ENCODE measurements at regions not wholly inside any gene's neighbourhood (a gene's known extent, or its start where the extent isn't known, plus 50 kb on each side); places are given as distances from the start of the nearest gene placed in this dataset.
"Not testable (repeated sequence)": the region's sequence is repeated elsewhere in the genome, so short reads cannot be mapped to it uniquely, and the experiment has no call there.

- H3K4me3 ChIP-seq (ENCODE audit: low read length in 2 of 2) = no peak overlapping the region
- H2AK5ac ChIP-seq (ENCODE audit: low read depth, low read length) = no peak overlapping the region
- no peak overlapping the region for H3K9ac ChIP-seq (ENCODE audit: low read depth, low read length, poor library complexity)
- no peak overlapping the region for H2BK12ac ChIP-seq (ENCODE audit: low read length)
- H3K23ac ChIP-seq (ENCODE audit: low read depth, low read length, poor library complexity) = no peak overlapping the region
- H3K4me1 ChIP-seq (ENCODE audit: control insufficient read depth in 2 of 2, insufficient read depth in 1 of 2, low read depth in 1 of 2, low read length in 2 of 2) = peaks cover 0 to 2% of the 10 kb centered on the region in 2 donors
- H4K91ac ChIP-seq (ENCODE audit: low read depth, low read length, poor library complexity) = no peak overlapping the region
- no peaks in the 10 kb centered on the region for H3K27me3 ChIP-seq (ENCODE audit: control insufficient read depth in 3 of 3, insufficient read depth in 3 of 3, low read depth in 1 of 3, low read length in 3 of 3)
- no peak overlapping the region for H2BK15ac ChIP-seq (ENCODE audit: low read length)
- no peak overlapping the region for H4K8ac ChIP-seq (ENCODE audit: low read depth, low read length)
- H3K9me3 ChIP-seq (replicated peaks in 1 of 2; ENCODE audit: control insufficient read depth in 2 of 2, insufficient read depth in 1 of 2, low read depth in 1 of 2, low read length in 2 of 2) = no peaks in the 10 kb centered on the region
- H3K27ac ChIP-seq (replicated peaks; ENCODE audit: low read length) = no peak overlapping the region
- no peak overlapping the region for H3K4me2 ChIP-seq (ENCODE audit: insufficient read depth, low read length, poor library complexity, severe bottlenecking)
- H3K4ac ChIP-seq (ENCODE audit: low read length) = no peak overlapping the region
- H3K18ac ChIP-seq (ENCODE audit: low read length) = no peak overlapping the region
- H3K79me1 ChIP-seq (ENCODE audit: low read depth, low read length) = no peaks in the 10 kb centered on the region
- no CpG with 5 or more reads among the region's 7 CpGs for WGBS, 2 donors (ENCODE audit: extremely low coverage in 2 of 2, insufficient read length in 2 of 2, insufficient replicate concordance in 1 of 2)
- H2BK120ac ChIP-seq (ENCODE audit: low read depth, low read length) = no peak overlapping the region
- no peak overlapping the region for H3K14ac ChIP-seq (ENCODE audit: low read length)
- H2AFZ ChIP-seq (ENCODE audit: low read length) = no peak overlapping the region
- DNase-seq (ENCODE audit: low spot score) = no peak
- no peak overlapping the region for H2BK5ac ChIP-seq (ENCODE audit: low read length)
- H3K36me3 ChIP-seq (replicated peaks in 1 of 2; ENCODE audit: control insufficient read depth in 2 of 2, insufficient read depth in 2 of 2, low read length in 2 of 2) = no peaks in the 10 kb centered on the region
Measured at GRCh38 chr6:166704171-166704570, 77.1 kb upstream of the RPS6KA2 start.

GRCh38 chr6:166703149-166703710 lies 76.2 kb upstream of the RPS6KA2 start:
- no peak overlapping the region for H3K23ac ChIP-seq (ENCODE audit: low read depth, low read length, poor library complexity)
- H2BK120ac ChIP-seq (ENCODE audit: low read depth, low read length) = no peak overlapping the region
- H2BK12ac ChIP-seq (ENCODE audit: low read length) = no peak overlapping the region
- peaks cover 2% of the 10 kb centered on the region in 2 donors for H3K4me1 ChIP-seq (ENCODE audit: control insufficient read depth in 2 of 2, insufficient read depth in 1 of 2, low read depth in 1 of 2, low read length in 2 of 2)
- no peak overlapping the region for H3K4ac ChIP-seq (ENCODE audit: low read length)
- H3K9me3 ChIP-seq (replicated peaks in 1 of 2; ENCODE audit: control insufficient read depth in 2 of 2, insufficient read depth in 1 of 2, low read depth in 1 of 2, low read length in 2 of 2) = no peaks in the 10 kb centered on the region
- H3K9ac ChIP-seq (ENCODE audit: low read depth, low read length, poor library complexity) = no peak overlapping the region
- H2BK5ac ChIP-seq (ENCODE audit: low read length) = no peak overlapping the region
- no CpG with 5 or more reads among the region's 8 CpGs for WGBS, 2 donors (ENCODE audit: extremely low coverage in 2 of 2, insufficient read length in 2 of 2, insufficient replicate concordance in 1 of 2)
- no peak overlapping the region for H3K27ac ChIP-seq (replicated peaks; ENCODE audit: low read length)
- no peak overlapping the region for H3K14ac ChIP-seq (ENCODE audit: low read length)
- H3K18ac ChIP-seq (ENCODE audit: low read length) = no peak overlapping the region
- no peak overlapping the region for H2AFZ ChIP-seq (ENCODE audit: low read length)
- H2BK15ac ChIP-seq (ENCODE audit: low read length) = no peak overlapping the region
- H2AK5ac ChIP-seq (ENCODE audit: low read depth, low read length) = no peak overlapping the region
- no peaks in the 10 kb centered on the region for H3K79me1 ChIP-seq (ENCODE audit: low read depth, low read length)
- H4K91ac ChIP-seq (ENCODE audit: low read depth, low read length, poor library complexity) = no peak overlapping the region
- H3K27me3 ChIP-seq (ENCODE audit: control insufficient read depth in 3 of 3, insufficient read depth in 3 of 3, low read depth in 1 of 3, low read length in 3 of 3) = no peaks in the 10 kb centered on the region
- no peak overlapping the region for H3K4me2 ChIP-seq (ENCODE audit: insufficient read depth, low read length, poor library complexity, severe bottlenecking)
- no peak overlapping the region for H4K8ac ChIP-seq (ENCODE audit: low read depth, low read length)
- no peaks in the 10 kb centered on the region for H3K36me3 ChIP-seq (replicated peaks in 1 of 2; ENCODE audit: control insufficient read depth in 2 of 2, insufficient read depth in 2 of 2, low read length in 2 of 2)
- H3K4me3 ChIP-seq (ENCODE audit: low read length in 2 of 2) = no peak overlapping the region
- DNase-seq (ENCODE audit: low spot score) = no peak

- not testable (repeated sequence) for H2BK12ac ChIP-seq (ENCODE audit: low read length); H3K4me1 ChIP-seq (ENCODE audit: control insufficient read depth in 2 of 2, insufficient read depth in 1 of 2, low read depth in 1 of 2, low read length in 2 of 2); H3K79me1 ChIP-seq (ENCODE audit: low read depth, low read length); H3K18ac ChIP-seq (ENCODE audit: low read length); H3K9me3 ChIP-seq (replicated peaks in 1 of 2; ENCODE audit: control insufficient read depth in 2 of 2, insufficient read depth in 1 of 2, low read depth in 1 of 2, low read length in 2 of 2); H3K4ac ChIP-seq (ENCODE audit: low read length); H2BK15ac ChIP-seq (ENCODE audit: low read length); H2BK120ac ChIP-seq (ENCODE audit: low read depth, low read length); H3K27me3 ChIP-seq (ENCODE audit: control insufficient read depth in 3 of 3, insufficient read depth in 3 of 3, low read depth in 1 of 3, low read length in 3 of 3); H3K9ac ChIP-seq (ENCODE audit: low read depth, low read length, poor library complexity); H2AFZ ChIP-seq (ENCODE audit: low read length); H3K27ac ChIP-seq (replicated peaks; ENCODE audit: low read length); H3K4me3 ChIP-seq (ENCODE audit: low read length in 2 of 2); H4K8ac ChIP-seq (ENCODE audit: low read depth, low read length); DNase-seq (ENCODE audit: low spot score); H2BK5ac ChIP-seq (ENCODE audit: low read length); H2AK5ac ChIP-seq (ENCODE audit: low read depth, low read length); H3K36me3 ChIP-seq (replicated peaks in 1 of 2; ENCODE audit: control insufficient read depth in 2 of 2, insufficient read depth in 2 of 2, low read length in 2 of 2); H3K23ac ChIP-seq (ENCODE audit: low read depth, low read length, poor library complexity); H4K91ac ChIP-seq (ENCODE audit: low read depth, low read length, poor library complexity); H3K14ac ChIP-seq (ENCODE audit: low read length); H3K4me2 ChIP-seq (ENCODE audit: insufficient read depth, low read length, poor library complexity, severe bottlenecking)
- no CpG with 5 or more reads among the region's 8 CpGs for WGBS, 2 donors (ENCODE audit: extremely low coverage in 2 of 2, insufficient read length in 2 of 2, insufficient replicate concordance in 1 of 2)
Measured at GRCh38 chr6:166701424-166701823, 74.4 kb upstream of the RPS6KA2 start.

GRCh38 chr6:166700871-166701270 lies 73.8 kb upstream of the RPS6KA2 start:
- H2BK5ac ChIP-seq (ENCODE audit: low read length); H3K4me3 ChIP-seq (ENCODE audit: low read length in 2 of 2); H3K4me1 ChIP-seq (ENCODE audit: control insufficient read depth in 2 of 2, insufficient read depth in 1 of 2, low read depth in 1 of 2, low read length in 2 of 2); H2AK5ac ChIP-seq (ENCODE audit: low read depth, low read length); H3K4me2 ChIP-seq (ENCODE audit: insufficient read depth, low read length, poor library complexity, severe bottlenecking); H3K18ac ChIP-seq (ENCODE audit: low read length); H4K8ac ChIP-seq (ENCODE audit: low read depth, low read length); DNase-seq (ENCODE audit: low spot score); H3K9me3 ChIP-seq (replicated peaks in 1 of 2; ENCODE audit: control insufficient read depth in 2 of 2, insufficient read depth in 1 of 2, low read depth in 1 of 2, low read length in 2 of 2); H3K4ac ChIP-seq (ENCODE audit: low read length); H2BK120ac ChIP-seq (ENCODE audit: low read depth, low read length); H2BK12ac ChIP-seq (ENCODE audit: low read length); H2AFZ ChIP-seq (ENCODE audit: low read length); H2BK15ac ChIP-seq (ENCODE audit: low read length); H3K14ac ChIP-seq (ENCODE audit: low read length); H3K36me3 ChIP-seq (replicated peaks in 1 of 2; ENCODE audit: control insufficient read depth in 2 of 2, insufficient read depth in 2 of 2, low read length in 2 of 2); H4K91ac ChIP-seq (ENCODE audit: low read depth, low read length, poor library complexity); H3K79me1 ChIP-seq (ENCODE audit: low read depth, low read length); H3K23ac ChIP-seq (ENCODE audit: low read depth, low read length, poor library complexity); H3K27ac ChIP-seq (replicated peaks; ENCODE audit: low read length); H3K27me3 ChIP-seq (ENCODE audit: control insufficient read depth in 3 of 3, insufficient read depth in 3 of 3, low read depth in 1 of 3, low read length in 3 of 3); H3K9ac ChIP-seq (ENCODE audit: low read depth, low read length, poor library complexity): not testable (repeated sequence)
- WGBS, 2 donors (ENCODE audit: extremely low coverage in 2 of 2, insufficient read length in 2 of 2, insufficient replicate concordance in 1 of 2) = no CpG with 5 or more reads among the region's 3 CpGs
